GM23338 (cell line): ENCODE measurements at regions not wholly inside any gene's neighbourhood (a gene's known extent, or its start where the extent isn't known, plus 50 kb on each side); places are given as distances from the start of the nearest gene placed in this dataset.
A peak's percentile ranks its signal among the peaks of the same experiment; 100 is the strongest.

ENCODE experiments used
- ATAC-seq: fragments of 200-7000 bp; cut with Tn5 transposase; 3 replicates; pipeline ENCODE4 v1.9.1; 2020
- DNase-seq: peaks from one replicate; pipeline ENCODE4 v3.0.0-alpha.2; 2015; ENCODE audit warnings: low spot score
- H2AFZ ChIP-seq: fragments of 200-600 bp; sonication (generic); 2 replicates; pipeline ENCODE4 v1.8.0; 2016; ENCODE audit warnings: antibody characterized with exemption, mild to moderate bottlenecking, moderate library complexity
- H3F3A ChIP-seq: fragments of 200-600 bp; sonication (generic); replicated peaks from 2 replicates; pipeline ENCODE4 v1.8.0; 2017; ENCODE audit warnings: antibody characterized with exemption, mixed run types, low read depth
- H3K27ac ChIP-seq: fragments of 200-600 bp; sonication (generic); 2 replicates; pipeline ENCODE4 v1.6.1; 2016; ENCODE audit warnings: low read depth
- H3K27me3 ChIP-seq: fragments of 200-600 bp; sonication (generic); 2 replicates; pipeline ENCODE4 v1.8.0; 2016; ENCODE audit warnings: mild to moderate bottlenecking, mixed run types, moderate library complexity; ENCODE audit not compliant: insufficient read depth
- H3K36me3 ChIP-seq: fragments of 200-600 bp; sonication (generic); 2 replicates; pipeline ENCODE4 v1.8.0; 2016; ENCODE audit warnings: mild to moderate bottlenecking; ENCODE audit not compliant: insufficient read depth
- H3K4me1 ChIP-seq: fragments of 200-600 bp; sonication (generic); 2 replicates; pipeline ENCODE4 v1.8.0; 2016; ENCODE audit warnings: mild to moderate bottlenecking, moderate library complexity; ENCODE audit not compliant: insufficient read depth
- H3K4me2 ChIP-seq: fragments of 200-600 bp; sonication (generic); 2 replicates; pipeline ENCODE4 v1.7.1; 2017; ENCODE audit warnings: mixed run types
- H3K4me3 ChIP-seq: fragments of 200-600 bp; sonication (generic); 2 replicates; pipeline ENCODE4 v1.6.1; 2016; ENCODE audit warnings: mixed run types
- H3K79me2 ChIP-seq: fragments of 200-600 bp; sonication (generic); replicated peaks from 2 replicates; pipeline ENCODE4 v1.8.0; 2017; ENCODE audit warnings: mild to moderate bottlenecking; ENCODE audit not compliant: insufficient read depth
- H3K9me2 ChIP-seq: fragments of 200-600 bp; sonication (generic); 2 replicates; pipeline ENCODE4 v1.8.0; 2017; ENCODE audit not compliant: insufficient read depth
- H4K20me1 ChIP-seq: fragments of 200-600 bp; sonication (generic); replicated peaks from 2 replicates; pipeline ENCODE4 v1.8.0; 2017; ENCODE audit warnings: mild to moderate bottlenecking; ENCODE audit not compliant: insufficient read depth
- H3K27ac Mint-ChIP-seq: 2 replicates; pipeline ENCODE4 v1.8.0; 2020; ENCODE audit warnings: inconsistent platforms, mild to moderate bottlenecking, moderate library complexity, mixed read lengths
- H3K27me3 Mint-ChIP-seq: 3 replicates; pipeline ENCODE4 v1.8.0; 2022; ENCODE audit warnings: low read depth, mild to moderate bottlenecking, moderate library complexity, mixed read lengths, inconsistent platforms; ENCODE audit not compliant: insufficient read depth, poor library complexity
- H3K36me3 Mint-ChIP-seq: 3 replicates; pipeline ENCODE4 v1.8.0; 2021; ENCODE audit warnings: low read depth, mild to moderate bottlenecking, inconsistent platforms, moderate library complexity, mixed read lengths
- H3K4me1 Mint-ChIP-seq: 3 replicates; pipeline ENCODE4 v1.8.0; 2020; ENCODE audit warnings: mild to moderate bottlenecking, inconsistent platforms, mixed read lengths
- H3K4me3 Mint-ChIP-seq: 3 replicates; pipeline ENCODE4 v1.8.0; 2021; ENCODE audit warnings: moderate library complexity, mild to moderate bottlenecking, inconsistent platforms, mixed read lengths
- H3K9me3 Mint-ChIP-seq: 3 replicates; pipeline ENCODE4 v1.8.0; 2020; ENCODE audit warnings: moderate library complexity, mild to moderate bottlenecking, inconsistent platforms, mixed read lengths
- EZH2phosphoT487 ChIP-seq: fragments of 200-600 bp; sonication (generic); IDR thresholded peaks from one replicate; pipeline ENCODE4 v1.8.1; 2018; ENCODE audit warnings: antibody characterized with exemption; ENCODE audit not compliant: unreplicated experiment
- JUNB ChIP-seq: IDR thresholded peaks from one replicate; pipeline ENCODE4 v1.6.1; 2016; ENCODE audit warnings: antibody characterized with exemption; ENCODE audit not compliant: unreplicated experiment
- NANOG ChIP-seq: IDR thresholded peaks from 2 replicates; pipeline ENCODE4 v1.6.1; 2016; ENCODE audit warnings: antibody characterized with exemption, borderline replicate concordance
- POLR2AphosphoS5 ChIP-seq: IDR thresholded peaks from 2 replicates; pipeline ENCODE4 v1.6.1; 2016; ENCODE audit warnings: antibody characterized with exemption, low read depth
- REST ChIP-seq: IDR thresholded peaks from one replicate; pipeline ENCODE4 v1.6.1; 2018; ENCODE audit warnings: antibody characterized with exemption; ENCODE audit not compliant: unreplicated experiment
- STAT1 ChIP-seq: IDR thresholded peaks from one replicate; pipeline ENCODE4 v1.6.1; 2016; ENCODE audit warnings: antibody characterized with exemption; ENCODE audit not compliant: unreplicated experiment
- TF ChIP-seq, protein P1 (sequence below): fragments of 250-450 bp; sonication (Bioruptor Pico); IDR thresholded peaks from 2 replicates; pipeline ENCODE4 v1.5.0; 2020; ENCODE audit warnings: mild to moderate bottlenecking, moderate library complexity
- TF ChIP-seq, protein P2 (sequence below): IDR thresholded peaks from 2 replicates; pipeline ENCODE4 v1.6.1; 2016; ENCODE audit warnings: antibody characterized with exemption
- TF ChIP-seq, protein P3 (sequence below), 2 experiments: fragments of 200-600 bp in 1 of 2; sonication (generic) in 1 of 2; conservative IDR thresholded peaks; 2 replicates each; pipeline versions ENCODE4 v1.5.1 to v1.6.1; 2016 to 2017; ENCODE audit warnings: antibody characterized with exemption in 2 of 2, low read depth in 2 of 2, mild to moderate bottlenecking in 2 of 2, moderate library complexity in 1 of 2

DNA sequence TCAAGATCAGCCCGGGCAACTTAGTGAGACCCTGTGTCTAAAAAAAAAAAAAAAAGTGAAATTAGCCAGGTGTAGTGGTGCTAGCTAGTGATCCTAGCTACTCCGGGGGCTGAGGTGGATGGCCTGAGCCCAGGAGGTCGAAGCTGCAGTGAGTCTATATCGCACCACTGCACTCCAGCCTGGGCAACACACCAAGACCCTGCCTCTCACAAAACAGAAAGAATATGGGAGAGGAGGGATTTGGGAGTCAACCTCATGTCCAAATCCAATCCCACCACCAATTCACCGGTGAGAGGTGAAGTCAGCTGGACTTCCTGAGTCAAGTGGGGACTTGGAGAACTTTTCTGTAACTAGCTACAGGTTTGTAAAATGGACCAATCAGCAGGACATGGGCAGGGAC is 80.5 kb upstream of the MFGE8 start:
- Histone ChIP-seq H3K79me2 (0 out of 2 replicates have a peak, but pooled peaks cover 6% of the 10 kb centered on the region), H3K27ac (peak overlapping the region; percentile 94), H4K20me1 (no peaks in the 10 kb centered on the region), H3K36me3 (no peaks in the 10 kb centered on the region), H3K9me2 (no peaks in the 10 kb centered on the region), H3K4me1 (peaks cover 59% of the 10 kb centered on the region), H3K27me3 (peaks cover 14% of the 10 kb centered on the region; the same call in 1 of the 2 replicates), H3K4me3 (peak overlapping the region; percentile 4; the same call in 1 of the 2 replicates), H2AFZ (no peak overlapping the region), H3K4me2 (peak overlapping the region; percentile 17; the same call in 1 of the 2 replicates), H3F3A (peaks cover 16% of the 10 kb centered on the region; the same call in 1 of the 2 replicates)
- no peaks in the 10 kb centered on the region for H3K9me3 Mint-ChIP-seq
- H3K36me3 Mint-ChIP-seq: peaks cover 30% of the 10 kb centered on the region
- no peak for DNase-seq
- H3K27me3 Mint-ChIP-seq: peaks cover 16% of the 10 kb centered on the region
- TF ChIP-seq, protein P1, sequence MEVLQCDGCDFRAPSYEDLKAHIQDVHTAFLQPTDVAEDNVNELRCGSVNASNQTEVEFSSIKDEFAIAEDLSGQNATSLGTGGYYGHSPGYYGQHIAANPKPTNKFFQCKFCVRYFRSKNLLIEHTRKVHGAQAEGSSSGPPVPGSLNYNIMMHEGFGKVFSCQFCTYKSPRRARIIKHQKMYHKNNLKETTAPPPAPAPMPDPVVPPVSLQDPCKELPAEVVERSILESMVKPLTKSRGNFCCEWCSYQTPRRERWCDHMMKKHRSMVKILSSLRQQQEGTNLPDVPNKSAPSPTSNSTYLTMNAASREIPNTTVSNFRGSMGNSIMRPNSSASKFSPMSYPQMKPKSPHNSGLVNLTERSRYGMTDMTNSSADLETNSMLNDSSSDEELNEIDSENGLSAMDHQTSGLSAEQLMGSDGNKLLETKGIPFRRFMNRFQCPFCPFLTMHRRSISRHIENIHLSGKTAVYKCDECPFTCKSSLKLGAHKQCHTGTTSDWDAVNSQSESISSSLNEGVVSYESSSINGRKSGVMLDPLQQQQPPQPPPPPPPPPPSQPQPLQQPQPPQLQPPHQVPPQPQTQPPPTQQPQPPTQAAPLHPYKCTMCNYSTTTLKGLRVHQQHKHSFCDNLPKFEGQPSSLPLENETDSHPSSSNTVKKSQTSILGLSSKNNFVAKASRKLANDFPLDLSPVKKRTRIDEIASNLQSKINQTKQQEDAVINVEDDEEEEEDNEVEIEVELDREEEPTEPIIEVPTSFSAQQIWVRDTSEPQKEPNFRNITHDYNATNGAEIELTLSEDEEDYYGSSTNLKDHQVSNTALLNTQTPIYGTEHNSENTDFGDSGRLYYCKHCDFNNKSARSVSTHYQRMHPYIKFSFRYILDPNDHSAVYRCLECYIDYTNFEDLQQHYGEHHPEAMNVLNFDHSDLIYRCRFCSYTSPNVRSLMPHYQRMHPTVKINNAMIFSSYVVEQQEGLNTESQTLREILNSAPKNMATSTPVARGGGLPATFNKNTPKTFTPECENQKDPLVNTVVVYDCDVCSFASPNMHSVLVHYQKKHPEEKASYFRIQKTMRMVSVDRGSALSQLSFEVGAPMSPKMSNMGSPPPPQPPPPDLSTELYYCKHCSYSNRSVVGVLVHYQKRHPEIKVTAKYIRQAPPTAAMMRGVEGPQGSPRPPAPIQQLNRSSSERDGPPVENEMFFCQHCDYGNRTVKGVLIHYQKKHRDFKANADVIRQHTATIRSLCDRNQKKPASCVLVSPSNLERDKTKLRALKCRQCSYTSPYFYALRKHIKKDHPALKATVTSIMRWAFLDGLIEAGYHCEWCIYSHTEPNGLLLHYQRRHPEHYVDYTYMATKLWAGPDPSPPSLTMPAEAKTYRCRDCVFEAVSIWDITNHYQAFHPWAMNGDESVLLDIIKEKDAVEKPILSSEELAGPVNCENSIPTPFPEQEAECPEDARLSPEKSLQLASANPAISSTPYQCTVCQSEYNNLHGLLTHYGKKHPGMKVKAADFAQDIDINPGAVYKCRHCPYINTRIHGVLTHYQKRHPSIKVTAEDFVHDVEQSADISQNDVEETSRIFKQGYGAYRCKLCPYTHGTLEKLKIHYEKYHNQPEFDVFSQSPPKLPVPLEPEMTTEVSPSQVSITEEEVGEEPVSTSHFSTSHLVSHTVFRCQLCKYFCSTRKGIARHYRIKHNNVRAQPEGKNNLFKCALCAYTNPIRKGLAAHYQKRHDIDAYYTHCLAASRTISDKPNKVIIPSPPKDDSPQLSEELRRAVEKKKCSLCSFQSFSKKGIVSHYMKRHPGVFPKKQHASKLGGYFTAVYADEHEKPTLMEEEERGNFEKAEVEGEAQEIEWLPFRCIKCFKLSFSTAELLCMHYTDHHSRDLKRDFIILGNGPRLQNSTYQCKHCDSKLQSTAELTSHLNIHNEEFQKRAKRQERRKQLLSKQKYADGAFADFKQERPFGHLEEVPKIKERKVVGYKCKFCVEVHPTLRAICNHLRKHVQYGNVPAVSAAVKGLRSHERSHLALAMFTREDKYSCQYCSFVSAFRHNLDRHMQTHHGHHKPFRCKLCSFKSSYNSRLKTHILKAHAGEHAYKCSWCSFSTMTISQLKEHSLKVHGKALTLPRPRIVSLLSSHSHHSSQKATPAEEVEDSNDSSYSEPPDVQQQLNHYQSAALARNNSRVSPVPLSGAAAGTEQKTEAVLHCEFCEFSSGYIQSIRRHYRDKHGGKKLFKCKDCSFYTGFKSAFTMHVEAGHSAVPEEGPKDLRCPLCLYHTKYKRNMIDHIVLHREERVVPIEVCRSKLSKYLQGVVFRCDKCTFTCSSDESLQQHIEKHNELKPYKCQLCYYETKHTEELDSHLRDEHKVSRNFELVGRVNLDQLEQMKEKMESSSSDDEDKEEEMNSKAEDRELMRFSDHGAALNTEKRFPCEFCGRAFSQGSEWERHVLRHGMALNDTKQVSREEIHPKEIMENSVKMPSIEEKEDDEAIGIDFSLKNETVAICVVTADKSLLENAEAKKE: no peak
- TF ChIP-seq JUNB (no peak), REST (no peak), NANOG (no peak), STAT1 (no peak), POLR2AphosphoS5 (no peak), EZH2phosphoT487 (no peak)
- TF ChIP-seq, protein P2, sequence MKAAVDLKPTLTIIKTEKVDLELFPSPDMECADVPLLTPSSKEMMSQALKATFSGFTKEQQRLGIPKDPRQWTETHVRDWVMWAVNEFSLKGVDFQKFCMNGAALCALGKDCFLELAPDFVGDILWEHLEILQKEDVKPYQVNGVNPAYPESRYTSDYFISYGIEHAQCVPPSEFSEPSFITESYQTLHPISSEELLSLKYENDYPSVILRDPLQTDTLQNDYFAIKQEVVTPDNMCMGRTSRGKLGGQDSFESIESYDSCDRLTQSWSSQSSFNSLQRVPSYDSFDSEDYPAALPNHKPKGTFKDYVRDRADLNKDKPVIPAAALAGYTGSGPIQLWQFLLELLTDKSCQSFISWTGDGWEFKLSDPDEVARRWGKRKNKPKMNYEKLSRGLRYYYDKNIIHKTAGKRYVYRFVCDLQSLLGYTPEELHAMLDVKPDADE: no peak
- TF ChIP-seq, protein P3, sequence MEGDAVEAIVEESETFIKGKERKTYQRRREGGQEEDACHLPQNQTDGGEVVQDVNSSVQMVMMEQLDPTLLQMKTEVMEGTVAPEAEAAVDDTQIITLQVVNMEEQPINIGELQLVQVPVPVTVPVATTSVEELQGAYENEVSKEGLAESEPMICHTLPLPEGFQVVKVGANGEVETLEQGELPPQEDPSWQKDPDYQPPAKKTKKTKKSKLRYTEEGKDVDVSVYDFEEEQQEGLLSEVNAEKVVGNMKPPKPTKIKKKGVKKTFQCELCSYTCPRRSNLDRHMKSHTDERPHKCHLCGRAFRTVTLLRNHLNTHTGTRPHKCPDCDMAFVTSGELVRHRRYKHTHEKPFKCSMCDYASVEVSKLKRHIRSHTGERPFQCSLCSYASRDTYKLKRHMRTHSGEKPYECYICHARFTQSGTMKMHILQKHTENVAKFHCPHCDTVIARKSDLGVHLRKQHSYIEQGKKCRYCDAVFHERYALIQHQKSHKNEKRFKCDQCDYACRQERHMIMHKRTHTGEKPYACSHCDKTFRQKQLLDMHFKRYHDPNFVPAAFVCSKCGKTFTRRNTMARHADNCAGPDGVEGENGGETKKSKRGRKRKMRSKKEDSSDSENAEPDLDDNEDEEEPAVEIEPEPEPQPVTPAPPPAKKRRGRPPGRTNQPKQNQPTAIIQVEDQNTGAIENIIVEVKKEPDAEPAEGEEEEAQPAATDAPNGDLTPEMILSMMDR (conservative IDR thresholded peaks at IDR 0.05; ENCODE audit: low read depth in 2 of 2): no peak
- H3K4me1 Mint-ChIP-seq: peaks cover 82% of the 10 kb centered on the region
- ATAC-seq: peak; percentile 9
- peak overlapping the region; percentile 96 for H3K27ac Mint-ChIP-seq
- H3K4me3 Mint-ChIP-seq: peak overlapping the region; percentile 55
